T-helper 22 cell (primary cell): ENCODE measurements at regions not wholly inside any gene's neighbourhood (a gene's known extent, or its start where the extent isn't known, plus 50 kb on each side); places are given as distances from the start of the nearest gene placed in this dataset.

Experiments
- DNase-seq: peaks from one replicate; pipeline ENCODE4 v3.0.0-alpha.2; 2020; ENCODE audit warnings: low read depth

DNA sequence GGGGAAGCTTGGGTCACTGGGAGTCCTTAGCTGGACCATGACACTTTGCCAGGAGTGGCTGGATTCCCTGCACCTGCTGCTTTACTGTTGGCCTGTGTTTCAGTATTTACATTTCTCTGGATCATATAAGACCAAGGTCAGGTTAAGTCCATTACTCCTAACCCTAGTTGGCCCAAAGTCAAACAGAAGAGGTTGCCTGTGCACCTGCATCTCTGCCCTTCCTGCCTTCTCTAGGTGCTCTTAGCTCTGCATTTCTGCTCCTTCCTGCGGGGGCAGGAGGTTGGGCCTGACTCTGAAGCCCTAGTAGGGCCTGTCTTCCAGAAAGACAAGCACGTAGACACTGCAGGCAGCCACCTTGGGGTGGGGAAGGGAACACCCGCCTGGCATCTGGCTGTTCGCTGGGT lies 124.3 kb downstream of the RPLP1 start:
- DNase-seq = no peak

DNA sequence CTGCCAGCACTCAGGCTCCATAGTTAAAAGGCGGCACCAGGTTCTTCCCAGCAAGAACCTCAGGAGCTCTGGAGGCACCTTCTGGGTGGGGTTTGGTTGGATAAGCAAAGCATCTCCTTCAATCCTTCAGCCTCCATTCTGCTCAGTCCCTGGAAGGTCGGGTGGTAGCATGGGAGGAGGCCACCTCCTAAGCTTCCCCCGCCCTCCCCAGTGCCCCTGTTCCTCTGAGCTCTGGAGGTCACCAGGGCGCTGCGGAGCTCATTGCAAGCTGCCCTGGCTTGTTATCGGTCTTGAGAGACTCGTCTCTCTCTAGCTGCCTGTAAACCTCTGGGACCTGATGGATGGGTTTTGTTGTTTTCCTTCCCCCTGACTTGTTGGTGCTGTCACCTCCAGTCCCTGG lies 124.8 kb downstream of the RPLP1 start:
- no peak for DNase-seq

DNA sequence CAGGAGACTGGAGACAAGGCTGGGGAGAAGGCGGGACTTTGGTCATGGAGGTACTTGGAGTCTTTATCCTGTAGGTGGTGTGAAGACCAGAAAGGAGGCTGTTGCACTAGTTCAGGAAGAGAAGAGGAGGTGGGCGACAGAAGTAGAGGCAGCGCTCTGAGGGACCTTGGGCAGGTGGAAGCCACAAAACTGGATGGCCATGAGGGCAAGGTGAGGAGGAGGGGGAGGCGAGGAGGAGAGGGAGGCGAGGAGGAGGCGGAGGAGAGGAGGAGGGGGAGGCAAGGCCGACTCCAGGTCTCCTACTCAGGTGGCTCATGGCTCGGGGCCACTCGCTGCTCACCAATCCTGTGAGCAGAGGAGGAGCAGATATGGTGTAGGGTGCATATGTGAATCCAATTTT lies 125.6 kb downstream of the RPLP1 start:
- no peak for DNase-seq

DNA sequence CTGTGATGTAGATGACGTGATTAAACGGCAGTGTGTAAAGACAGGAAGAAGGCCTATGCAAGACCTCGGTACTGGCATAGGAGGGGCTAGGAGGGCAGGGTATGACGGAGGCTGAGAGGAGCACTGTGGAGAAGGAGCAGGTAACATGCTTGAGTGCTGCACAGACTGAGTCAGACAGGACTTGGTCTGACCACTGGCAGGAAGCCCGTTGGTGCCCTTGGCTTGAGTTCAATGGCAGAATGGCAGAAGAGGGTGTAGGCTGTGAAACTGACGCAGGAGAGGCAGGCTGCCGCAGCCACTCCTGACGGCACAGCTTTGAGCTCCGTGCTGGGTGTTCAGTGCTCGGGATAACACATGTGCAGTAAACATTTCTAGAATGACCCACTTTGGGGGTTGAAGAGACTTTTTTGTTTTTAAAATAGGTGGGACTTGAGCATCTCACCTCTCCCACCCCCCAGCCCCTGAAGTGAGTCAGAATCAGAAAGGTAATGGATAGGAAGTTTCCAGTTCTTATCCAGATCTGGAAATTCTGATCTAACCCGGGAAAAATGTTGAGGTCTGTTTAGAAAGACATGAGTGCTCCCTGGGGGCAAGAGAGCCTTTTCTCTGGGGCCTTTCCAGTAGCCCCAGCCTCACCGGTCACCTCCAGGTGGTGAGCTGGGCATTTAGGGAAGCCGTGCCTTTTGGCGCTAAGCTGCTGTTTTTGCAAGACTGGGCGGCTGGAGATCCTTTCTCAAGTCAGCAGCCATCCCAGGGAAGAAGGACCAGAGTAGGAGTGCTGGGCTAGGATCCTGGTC lies 126.4 kb downstream of the RPLP1 start:
- no peak for DNase-seq

- no peak for DNase-seq
Measured at GRCh38 chr15:69579950-69580618, 127.5 kb downstream of the RPLP1 start.

GRCh38 chr15:69583626-69584025 lies 131.0 kb downstream of the RPLP1 start:
- no peak for DNase-seq

DNA sequence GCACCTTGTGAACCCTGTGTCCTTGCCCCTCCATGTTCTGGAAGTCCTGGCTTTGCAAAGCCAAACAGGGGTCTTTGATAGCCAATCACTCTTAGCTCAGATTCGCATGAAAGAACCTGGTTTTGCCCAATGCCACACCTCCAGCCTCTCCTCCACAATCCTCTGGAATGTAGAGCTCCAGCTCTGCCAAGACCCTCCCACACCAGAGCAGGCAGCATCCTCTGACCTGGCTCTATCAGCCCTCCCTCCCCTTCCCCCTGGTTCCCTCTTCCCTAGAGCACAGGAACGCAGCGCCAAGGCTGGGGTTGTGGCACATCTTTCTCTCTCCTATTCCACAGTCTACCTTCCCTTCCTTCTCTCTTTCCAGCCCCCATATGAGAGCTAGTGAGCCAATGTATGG lies 133.3 kb downstream of the RPLP1 start:
- DNase-seq = no peak

DNA sequence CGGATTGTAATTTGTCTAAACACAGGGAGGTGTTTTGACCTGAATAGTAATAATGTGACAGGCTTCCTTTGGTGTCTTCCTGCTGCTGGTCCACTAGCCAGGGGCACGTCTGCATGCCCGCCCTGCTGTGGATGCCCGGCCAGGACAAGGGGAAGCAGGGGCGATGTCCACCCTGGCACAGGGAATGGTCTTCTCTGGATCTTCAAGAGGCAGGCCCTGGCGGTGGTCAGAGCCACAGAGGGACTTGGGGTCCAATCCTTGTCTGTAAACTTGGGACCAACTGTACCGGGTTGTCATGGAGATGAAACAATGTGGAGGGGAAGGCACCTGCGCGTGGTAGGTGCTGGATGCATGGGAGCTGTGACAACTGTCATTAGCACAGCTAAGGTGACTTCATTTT lies 134.1 kb downstream of the RPLP1 start:
- DNase-seq = no peak

DNA sequence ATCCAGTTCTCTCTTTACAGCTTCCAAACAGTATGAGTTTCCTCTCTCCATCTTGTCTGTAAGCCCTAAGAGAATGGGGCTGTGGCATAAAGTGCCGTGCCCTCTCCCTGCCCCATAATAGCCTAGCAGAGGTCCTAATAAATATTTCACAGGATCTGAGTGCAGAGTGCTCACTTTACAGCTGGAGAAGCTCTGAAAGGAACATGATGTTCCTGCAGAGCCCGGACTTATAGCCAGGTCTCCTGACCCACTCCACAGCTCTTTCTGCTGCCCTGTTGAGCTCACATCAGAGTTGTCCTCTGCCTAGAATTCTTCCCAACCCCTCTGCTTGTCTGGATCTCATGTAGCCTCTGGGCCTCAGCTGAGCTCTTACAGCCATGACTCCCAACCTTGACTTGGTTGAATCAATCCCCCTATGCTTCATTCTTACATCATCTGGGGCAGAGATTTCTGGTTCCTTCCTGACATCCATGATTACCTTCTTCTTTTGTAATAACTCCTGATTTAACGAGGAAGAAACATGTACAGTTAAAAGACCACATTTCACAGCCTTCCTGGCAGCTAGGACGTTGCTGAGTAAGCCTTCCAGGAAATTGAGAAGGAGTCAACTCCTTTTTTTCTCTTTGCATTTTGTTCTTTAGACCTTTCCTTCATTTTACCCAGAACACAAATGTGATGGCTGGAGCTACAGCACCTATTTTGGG lies 135.3 kb downstream of the RPLP1 start:
- no peak for DNase-seq

GRCh38 chr15:69590201-69590710 lies 137.6 kb downstream of the RPLP1 start:
- DNase-seq = no peak

DNA sequence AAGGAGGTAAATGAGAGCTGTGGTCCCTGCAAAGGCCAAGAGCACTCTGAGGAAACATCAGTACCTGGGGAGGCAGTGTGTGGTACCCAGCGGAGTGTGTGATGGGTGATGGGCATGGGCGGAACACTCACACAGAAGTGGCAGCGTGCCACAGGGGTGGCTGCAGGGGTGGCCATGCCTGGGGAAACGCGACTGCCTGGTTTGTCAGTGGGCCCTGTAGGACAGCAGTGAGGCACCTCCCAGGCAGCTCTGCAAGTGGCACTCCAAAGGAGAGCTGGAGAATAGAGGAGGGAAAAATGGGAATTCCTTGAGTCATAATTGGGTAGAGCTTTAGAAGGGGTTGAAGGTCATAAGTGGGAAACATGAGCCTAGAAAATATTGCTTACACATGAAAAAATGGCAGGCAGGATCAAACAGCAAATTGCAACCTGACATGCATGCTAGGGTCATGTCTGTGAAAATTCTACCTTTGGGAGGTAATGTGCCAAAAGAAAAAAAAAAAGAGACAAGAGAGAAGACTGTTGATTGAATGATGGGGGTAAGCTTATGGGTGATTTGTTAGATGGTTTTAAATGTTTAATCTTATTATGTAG lies 138.4 kb downstream of the RPLP1 start:
- no peak for DNase-seq

- DNase-seq = no peak
Measured at GRCh38 chr15:69591905-69592508, 139.4 kb downstream of the RPLP1 start.

GRCh38 chr15:69592954-69593353 lies 140.3 kb downstream of the RPLP1 start:
- DNase-seq = no peak

DNA sequence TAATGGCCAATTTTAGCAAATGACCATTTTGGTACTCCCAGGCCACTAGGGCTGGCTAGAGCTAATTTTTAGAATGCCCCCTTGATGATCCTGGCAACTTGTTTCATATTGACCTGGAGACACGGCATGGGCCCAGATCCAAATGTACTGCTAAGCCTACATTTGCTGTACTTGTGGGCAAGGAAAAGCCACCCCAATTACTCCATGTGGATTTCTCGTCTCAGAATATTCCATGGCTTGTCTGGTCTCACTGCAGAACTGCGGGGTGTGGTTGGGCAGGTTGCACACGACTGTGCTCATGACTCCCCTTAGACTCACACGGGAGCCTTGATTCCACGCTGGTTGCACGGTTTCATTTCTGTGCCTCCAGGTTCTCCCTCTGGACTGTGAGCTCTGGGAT lies 140.9 kb downstream of the RPLP1 start:
- DNase-seq = no peak

- DNase-seq = no peak
Measured at GRCh38 chr15:69593981-69594966, 141.7 kb downstream of the RPLP1 start.

DNA sequence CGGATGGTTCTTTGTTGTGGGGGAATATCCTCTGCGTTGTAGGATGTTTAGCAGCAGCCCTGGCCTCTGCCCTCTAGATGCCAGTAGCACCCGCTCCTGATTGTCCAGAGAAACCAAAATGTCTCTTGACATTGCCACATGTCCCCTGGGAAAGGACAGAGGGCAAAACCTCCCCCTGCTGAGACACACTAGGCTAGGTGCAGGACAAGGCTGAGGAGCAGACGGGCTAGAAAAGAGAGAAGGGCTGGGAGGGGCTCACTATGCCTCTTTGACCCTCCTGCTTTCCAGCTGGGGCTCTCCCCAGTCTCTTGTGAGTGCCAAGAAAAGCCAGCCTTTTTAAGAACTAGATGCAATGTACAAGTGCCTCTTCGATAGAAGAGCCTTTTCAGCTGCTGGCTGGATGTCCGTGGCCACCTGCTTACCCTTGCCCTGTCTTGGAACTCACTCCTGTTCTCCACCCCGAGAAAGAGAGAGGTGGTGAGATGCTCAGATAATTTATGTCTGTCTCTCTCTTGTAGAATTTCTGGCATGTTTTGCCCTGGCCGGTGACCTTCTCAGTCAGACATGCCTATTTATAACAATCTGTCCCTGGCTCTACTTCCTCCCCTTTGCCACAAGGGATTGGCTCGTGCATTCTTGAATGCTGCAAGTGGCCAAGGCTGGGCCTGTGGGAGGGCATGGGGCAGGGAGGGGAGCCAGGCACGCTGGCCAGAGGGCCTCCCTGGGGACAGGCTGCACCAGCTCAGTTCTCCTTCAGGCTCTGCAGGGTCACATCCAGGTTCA lies 142.6 kb downstream of the RPLP1 start:
- DNase-seq = no peak

GRCh38 chr15:69597061-69597592 lies 144.5 kb downstream of the RPLP1 start:
- no peak for DNase-seq

- DNase-seq = no peak
Measured at GRCh38 chr15:69599271-69599670, 146.7 kb downstream of the RPLP1 start.

GRCh38 chr15:69600556-69601085 lies 148.0 kb downstream of the RPLP1 start:
- no peak for DNase-seq
